ENCODE measurements at regions not wholly inside any gene's neighbourhood (a gene's known extent, or its start where the extent isn't known, plus 50 kb on each side); places are given as distances from the start of the nearest gene placed in this dataset.

DNA sequence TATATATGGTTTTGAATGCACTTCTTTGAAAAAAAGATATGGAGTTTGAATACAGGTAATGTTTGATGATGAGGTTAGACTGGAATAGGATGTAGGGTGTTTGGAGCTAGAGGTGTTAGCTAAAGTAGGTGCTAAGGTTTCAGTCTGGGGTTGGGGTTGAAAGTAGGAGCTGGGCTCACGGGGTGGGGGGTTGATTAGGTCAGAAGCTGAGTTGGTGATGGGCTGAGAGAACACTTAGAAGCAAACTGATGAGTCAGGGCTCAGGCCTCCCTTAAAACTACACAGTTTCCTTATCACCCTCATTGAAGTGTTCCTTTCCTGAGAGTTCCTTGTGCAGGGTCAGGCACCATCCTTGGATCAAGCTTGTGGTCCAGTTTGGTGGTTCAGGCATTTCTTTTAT lies 308.8 kb upstream of the ADAMTS16 start:
- DNase-seq (ENCODE audit: low spot score): no peak

DNA sequence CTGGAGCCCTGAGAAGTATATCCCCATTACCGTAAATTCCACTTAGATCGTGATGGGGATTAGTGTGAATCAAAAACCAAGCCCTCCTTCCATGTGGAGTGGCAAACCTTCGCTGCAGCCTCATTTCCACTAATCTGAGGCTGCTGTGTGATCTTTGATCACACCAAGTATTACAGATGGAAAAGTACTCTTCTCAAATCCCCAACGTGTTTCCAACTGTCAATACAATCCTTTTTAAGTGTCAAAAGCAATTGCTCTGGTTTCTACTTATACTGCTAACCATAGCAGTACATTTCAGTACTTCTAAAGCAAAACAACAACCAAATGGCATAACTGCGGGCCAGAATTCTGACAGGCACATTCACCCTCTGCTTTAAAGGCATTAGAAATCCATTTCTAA lies 307.7 kb upstream of the ADAMTS16 start:
- no peak for DNase-seq (ENCODE audit: low spot score)

DNA sequence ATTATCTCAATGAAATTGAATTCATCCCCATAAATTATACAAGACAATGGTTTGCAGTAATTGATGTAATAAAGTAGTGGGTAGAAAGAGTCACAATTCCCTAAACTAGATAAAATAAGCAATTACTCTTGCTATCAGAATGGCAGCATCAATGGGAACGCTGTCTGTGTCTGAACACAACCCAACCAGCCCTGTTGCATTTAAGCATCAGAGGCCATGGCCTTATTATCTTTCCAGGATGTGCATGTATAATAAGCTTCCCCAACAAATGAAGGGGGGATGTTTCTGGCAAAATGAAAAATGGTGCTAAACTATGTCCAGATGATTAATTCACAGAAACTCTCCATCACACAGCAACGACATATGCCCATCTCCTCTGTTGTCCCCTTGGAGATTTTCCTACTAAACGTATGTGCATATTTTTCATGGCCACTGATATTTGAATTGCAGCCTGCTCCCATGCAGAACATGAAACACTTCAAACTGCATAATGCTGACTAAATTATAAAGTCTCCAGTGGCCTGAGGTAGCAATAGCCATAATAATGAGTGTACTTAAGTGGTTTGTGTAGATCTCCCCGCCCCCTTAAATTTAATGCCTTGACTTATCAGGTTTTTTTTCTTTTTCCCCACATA lies 306.9 kb upstream of the ADAMTS16 start:
- DNase-seq (ENCODE audit: low spot score): no peak

DNA sequence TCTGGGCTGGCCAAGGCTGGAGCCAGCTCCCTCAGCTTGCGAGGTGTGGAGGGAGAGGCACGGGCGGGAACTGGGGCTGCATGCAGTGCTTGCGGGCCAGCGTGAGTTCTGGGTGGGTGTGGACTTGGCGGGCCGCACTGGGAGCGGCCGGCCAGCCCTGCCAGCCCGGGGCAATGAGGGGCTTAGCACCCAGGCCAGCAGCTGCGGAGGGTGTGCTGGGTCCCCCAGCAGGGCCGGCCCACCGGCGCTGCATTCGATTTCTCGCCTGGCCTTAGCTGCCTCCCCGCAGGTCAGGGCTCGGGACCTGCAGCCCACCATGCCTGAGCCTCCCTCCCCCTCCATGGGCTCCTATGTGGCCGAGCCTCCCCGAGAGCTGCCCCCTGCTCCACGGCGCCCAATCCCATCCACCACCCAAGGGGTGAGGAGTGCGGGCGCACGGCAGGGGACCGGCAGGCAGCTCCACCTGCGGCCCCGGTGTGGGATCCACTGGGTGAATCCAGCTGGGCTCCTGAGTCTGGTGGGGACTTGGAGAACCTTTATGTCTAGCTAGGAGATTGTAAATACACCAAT lies 302.6 kb upstream of the ADAMTS16 start:
- no peak for DNase-seq (ENCODE audit: low spot score)

DNA sequence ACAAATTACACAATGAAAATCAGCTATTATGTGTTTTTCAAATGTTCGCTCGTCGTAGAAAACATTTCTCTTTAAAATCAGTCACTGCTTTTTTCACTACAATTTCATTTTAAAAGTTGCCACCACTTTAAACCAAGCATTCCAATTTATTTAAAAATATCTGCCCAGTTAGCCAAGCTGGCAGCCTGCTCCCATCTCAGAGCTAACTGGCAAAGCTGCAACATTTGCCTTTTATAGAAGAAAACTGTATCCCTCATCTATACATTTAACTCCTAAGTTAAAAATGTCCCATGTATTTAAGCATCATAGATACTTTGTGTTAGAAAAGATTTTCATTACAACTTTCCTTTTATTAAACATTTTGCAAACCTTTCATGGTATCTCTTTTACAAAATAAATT lies 294.9 kb upstream of the ADAMTS16 start:
- DNase-seq (ENCODE audit: low spot score): no peak

DNA sequence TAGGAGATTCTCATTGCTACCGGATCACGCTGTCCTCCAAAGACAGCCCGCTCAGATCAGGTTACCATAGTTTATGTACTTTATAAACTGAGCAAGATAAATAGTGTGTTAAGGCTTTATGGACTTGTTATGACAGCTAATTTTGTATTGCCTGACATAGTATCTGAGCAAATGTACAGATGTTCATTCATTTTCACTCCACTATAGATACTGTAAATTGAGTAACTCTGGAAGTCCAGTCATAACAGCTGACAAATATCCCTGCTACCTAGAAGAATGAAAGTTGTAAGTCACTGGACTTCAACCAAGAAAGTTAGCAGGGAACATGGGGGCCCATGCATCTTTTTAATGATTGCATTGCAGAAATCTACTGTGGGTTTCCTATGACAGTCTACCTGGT lies 292.4 kb upstream of the ADAMTS16 start:
- DNase-seq (ENCODE audit: low spot score): no peak

DNA sequence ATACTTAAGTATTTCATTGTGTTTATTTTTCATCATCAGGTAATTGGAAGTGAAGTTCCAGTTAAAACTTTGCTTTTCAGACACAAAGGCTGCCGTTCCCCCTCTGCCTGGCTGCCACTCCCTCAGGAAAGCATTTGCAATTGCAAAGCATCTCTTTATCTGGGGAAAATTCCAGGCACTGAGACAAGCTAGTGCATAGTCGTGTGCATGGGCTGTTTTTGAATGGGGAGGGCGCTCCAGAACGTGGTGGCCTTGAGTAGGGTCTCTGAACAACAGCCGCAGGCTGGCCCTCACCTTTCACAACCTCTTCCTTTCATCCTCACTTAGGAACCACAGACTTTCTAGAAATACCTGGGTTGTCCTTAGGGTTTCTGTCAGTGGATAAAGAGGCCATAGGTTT lies 285.1 kb upstream of the ADAMTS16 start:
- no peak for DNase-seq (ENCODE audit: low spot score)

DNA sequence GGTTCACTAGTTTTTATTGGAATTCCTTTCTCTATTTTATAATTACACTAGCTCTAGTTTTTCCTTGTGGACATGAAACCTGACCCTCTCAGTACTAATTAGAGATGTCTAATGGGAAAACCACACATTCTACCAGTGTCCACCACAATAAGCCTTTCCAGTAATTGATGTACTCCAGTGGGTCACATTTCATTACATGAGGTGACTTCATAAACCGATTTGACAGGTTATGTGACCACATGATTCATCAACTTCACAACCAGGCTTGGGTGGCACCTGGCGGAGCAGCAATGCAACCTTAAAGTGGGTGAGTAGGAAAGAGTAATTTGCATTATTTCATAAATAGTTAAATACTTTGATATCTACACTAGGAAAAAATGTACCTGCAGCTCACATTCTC lies 284.2 kb upstream of the ADAMTS16 start:
- DNase-seq (ENCODE audit: low spot score): no peak

DNA sequence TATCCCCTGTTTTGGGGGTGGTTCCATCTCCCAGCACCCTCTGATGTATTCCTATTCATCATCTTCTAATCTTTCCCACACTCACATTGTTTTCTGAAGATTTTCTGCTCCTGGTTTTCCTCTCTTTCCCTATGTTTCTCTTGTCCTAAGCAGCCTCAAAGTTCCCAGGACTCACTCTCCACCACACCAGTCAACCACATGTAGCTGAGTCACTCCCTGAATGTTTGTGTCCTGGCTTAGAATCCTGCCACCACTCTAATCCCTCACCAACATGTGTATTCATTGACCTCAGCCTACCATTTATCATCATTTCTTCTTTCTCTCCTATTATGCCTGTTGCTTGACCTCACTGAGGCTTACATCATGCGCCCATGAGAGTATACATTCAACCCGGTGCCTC lies 282.4 kb upstream of the ADAMTS16 start:
- no peak for DNase-seq (ENCODE audit: low spot score)

DNA sequence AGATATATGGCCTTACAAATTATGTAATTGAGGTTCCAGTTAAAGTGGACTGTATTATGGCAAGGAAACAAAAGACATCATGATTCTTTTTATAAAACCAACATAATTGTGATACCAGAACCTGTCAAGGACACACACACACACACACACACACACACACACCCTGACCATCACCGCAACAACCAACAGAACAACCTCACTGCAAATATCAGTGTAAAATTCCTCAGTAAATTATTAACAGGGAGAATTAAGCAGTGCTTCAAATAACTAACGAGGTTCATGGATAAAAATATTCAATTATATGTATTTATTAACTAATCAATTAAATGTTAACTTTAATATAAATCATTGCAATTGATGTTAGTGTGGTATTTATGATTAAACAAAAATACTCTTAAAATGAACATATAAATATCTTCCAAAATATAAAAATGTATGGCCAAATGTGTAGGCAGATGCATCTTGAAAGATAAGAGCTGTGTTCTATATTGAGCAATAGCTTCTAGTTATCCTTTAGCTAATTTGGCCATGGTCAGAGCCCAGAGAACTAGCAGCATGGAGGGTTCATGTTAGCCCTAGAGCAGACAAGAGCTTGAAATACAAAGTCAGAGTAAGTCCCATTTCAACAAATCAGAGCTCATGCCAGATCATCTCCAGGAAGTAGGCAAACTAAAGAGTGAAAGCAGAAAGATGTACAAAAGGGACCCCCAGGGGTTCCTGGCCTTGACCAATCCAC lies 280.5 kb upstream of the ADAMTS16 start:
- DNase-seq (ENCODE audit: low spot score): no peak

DNA sequence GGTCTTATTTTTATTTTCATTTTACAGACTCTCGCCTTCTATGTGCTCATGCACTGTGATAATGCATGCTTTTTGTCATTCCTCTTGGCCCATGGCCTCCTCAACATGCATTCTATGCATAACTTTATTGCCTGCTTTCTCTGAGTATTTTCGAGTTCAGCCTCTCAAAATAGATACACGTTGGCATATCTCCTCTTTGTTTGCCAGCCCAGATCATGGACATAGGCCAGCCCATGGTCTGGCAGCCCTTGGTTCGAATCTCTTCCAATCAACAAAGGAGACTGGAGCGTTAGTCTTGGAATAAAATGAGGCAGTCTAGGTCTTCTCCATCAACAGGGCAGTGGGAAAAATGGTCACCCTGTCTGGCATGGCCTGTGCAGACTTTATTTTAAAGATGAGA lies 279.5 kb upstream of the ADAMTS16 start:
- DNase-seq (ENCODE audit: low spot score): no peak

DNA sequence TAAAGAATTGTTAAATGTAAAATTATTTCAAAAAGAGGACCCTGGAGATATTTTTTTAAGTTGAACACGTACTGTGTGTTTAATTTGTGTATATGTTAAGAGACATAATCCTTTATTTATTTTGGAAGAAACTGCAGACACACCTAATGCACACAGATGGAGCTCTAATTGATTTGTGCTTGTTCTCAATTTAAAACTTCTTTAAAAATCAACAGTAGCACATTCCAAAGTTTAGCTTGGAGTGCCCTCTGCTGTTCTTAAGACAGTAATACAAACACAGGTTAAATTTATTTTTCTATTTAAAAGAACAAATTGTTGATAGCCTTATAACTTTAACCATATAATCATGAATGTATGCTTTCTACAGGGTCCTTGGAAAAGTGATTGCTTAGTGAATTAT lies 277.6 kb upstream of the ADAMTS16 start:
- peak; percentile 25 for DNase-seq (ENCODE audit: low spot score)

DNA sequence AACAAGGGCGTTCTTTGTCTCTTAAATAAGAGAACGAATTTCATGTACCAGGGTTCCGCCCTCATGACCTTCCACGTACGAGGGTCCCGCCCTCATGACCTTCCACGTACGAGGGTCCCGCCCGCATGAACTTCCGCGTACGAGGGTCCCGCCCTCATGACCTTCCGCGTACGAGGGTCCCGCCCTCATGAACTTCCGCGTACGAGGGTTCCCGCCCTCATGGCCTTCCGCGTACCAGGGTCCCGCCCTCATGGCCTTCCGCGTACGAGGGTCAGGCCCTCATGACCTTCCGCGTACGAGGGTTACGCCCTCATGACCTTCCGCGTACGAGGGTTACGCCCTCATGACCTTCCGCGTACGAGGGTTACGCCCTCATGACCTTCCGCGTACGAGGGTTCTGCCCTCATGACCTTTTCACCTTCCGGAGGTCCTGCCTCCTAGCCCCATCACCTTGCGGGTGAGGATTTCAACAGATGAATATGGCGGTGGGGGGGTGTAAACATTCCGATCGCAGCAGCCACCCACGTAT lies 273.9 kb upstream of the ADAMTS16 start:
- no peak for DNase-seq (ENCODE audit: low spot score)

DNA sequence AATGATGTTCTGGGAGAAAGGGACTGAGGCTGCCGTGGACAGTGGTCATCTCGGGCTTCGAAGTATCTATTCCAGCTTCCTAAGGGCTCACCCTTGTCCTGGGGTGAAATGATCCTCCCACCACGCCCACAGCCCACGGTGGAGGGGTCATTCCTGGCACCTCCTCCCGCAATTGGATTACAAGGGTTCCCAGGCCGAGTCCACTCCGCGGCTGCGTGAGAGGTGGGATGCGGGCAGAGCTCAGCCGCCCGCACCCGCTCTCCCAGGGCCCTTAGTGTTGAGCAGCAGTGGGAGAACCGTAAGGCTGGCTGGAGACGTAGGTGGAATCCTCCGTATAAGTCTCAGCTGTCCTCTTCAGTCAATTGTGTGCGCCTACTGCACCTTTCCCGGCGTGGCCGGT lies 273.3 kb upstream of the ADAMTS16 start:
- no peak for DNase-seq (ENCODE audit: low spot score)

DNA sequence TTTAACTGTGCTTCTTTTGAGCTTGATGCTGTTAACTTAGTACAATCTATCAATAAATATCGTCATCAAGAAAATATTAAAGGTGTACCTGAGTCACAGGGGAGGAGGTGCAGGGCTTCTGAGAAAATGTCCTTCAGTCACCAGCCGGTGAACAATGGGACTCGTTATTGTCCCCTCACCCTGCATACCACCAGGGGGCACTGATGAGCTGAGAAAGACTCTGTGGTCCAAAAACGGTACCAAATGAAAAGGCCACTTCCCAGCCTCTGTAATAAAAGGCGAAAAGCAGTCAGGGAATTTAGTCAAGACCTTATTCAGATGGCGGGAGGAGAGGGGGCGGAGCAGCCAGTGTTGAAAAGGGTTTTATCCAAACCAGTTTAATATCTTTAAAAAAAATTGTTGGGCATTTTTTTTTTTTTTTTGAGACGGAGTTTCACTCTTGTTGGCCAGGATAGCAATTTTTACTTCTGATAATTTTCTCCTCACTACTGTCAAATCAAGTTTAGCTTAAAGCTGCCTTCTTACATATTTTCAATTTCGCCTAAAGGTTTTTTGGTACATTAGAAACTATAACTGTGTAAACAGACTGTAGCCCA lies 271.9 kb upstream of the ADAMTS16 start:
- DNase-seq (ENCODE audit: low spot score): peak; percentile 72

DNA sequence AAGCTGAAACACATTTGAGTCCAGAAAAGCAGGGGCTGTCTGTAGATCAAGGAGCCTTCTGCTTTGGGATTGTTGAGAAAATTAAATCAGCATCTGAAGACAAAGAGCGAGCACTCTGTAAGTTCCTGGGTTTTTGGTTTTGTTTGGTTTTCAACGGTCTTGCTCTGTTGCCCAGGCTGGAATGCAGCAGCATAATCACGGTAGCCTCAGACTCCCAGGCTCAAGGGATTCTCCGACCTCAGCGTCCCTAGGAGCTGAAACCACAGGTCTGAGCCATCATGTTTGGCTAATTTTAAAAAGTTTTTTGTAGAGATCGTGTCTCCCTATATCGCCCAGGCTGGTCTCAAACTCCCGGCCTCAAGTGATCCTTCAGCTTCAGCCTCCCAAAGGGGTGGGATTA lies 266.5 kb upstream of the ADAMTS16 start:
- no peak for DNase-seq (ENCODE audit: low spot score)

DNA sequence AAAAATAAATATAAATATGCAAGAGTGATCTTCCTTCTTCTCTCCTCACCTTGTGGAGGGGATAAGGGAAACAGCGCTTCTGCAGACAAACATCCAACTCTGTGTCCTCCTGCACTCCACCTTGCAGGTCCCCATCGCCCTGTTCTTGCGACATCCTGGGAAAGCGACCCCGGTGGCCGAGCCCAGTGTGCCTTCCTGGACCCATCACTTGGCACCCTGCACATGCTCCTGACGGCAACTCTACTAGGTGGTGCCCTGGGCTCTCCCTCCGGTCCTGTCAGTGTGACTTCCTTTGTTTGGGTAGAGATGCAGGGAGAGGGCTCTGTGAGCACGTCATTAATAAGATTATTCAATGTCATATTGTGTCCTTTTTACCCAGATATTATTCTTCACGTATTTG lies 266.0 kb upstream of the ADAMTS16 start:
- DNase-seq (ENCODE audit: low spot score): no peak

DNA sequence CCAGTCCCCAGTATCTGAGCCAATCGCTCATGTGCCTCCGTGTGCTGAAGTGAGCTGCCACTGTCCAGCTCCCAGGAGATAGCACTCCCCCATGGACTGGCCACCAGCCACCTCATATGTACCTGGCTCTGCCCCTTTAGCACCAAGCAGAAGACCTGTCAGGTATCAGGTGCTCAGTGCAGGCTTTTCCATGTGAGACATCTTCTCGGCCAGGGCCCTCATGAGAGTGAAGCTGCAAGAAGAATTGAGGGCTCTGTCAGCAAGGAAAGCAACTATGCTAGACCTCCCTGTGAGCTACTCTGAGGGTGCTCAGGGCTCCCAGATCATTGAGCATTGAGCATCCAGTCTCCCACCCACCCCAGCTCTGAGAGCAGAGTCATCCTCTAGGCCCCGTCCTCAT lies 264.2 kb upstream of the ADAMTS16 start:
- DNase-seq (ENCODE audit: low spot score): no peak

DNA sequence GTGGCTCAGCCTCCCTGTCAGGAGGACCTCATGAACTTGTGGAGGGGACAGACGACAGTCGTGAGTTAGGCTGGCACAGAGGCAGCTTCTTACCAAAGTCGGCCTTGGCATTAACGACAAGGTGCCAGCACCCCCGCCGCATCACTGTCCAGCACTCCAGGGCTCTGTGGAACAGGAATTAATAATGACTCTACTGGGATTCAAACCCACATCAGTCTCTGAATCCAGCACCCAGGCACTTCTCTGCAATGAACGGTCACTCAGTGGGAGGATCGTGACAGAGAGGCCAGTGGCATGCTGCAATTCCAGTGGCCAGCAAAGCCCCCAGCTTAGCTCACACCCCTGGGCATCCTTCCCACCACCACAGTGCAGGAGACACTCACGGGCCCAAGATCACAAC lies 263.3 kb upstream of the ADAMTS16 start:
- DNase-seq (ENCODE audit: low spot score): no peak

DNA sequence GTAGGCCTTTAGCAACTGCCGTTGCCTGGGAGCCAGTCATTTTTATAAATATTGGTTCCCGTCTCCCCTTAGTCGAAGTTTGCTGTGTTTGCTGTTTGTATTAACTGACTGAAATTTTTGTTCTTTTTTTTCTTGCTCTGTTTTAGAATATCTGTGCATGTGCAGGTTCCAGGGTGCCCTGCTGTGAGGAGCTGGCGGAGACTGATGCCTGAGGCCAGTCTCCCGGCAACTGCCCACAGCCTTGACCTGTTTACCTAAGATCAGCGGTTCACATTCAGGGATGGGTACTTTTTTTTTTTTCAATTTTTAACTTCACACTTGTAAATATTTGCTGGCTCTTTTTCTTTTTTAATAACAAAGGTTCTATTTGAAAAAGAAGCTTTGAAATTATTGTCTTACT lies 262.6 kb upstream of the ADAMTS16 start:
- DNase-seq (ENCODE audit: low spot score): no peak

DNA sequence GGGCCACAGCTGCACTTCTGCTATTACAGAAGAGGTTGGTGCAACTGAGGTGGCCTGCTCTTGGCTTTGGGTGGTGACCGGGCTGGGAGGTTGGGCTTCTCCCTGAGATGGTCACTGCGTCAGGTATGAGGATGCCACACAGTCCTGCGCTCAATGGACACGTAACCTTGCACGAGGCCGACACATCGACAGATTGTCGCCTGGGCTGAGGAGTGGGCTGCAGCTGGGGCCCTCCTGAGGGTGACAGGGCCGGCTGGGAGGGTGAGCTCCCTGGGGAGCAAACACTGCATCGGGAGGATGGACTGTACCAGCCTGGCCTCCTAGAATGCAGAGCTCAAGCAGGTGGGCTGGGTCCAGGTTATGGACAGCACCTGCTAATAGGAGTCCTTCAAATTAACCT lies 261.1 kb upstream of the ADAMTS16 start:
- DNase-seq (ENCODE audit: low spot score): no peak

DNA sequence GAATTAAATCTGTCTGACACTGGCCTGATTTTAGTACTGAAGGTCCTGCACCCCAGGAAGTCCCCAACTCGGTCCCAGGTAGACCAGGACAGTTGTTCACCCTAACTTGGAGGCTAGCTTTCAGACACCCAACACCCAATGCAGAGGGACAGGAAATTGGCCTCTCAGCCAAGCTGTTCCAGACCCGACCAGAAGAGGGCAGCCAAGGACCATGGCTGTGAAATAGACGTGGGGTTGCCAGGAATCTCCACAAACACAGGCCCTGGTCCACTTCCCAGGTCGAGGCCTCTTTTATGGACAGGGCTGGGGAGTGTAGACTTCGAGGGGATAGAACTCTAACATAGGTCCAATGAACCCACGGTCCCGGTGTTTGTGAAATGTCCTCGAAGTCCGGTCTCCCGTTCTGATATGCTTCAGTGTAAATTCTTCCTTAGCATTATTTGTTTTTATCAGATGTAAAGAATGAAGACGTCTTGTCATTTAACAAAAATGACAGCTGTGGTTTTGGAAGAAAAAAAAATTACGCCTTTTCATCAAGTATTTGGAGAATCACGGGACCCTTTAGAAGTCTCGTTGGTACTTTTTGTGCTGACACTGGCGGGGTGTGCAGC lies 260.3 kb upstream of the ADAMTS16 start:
- peak; percentile 56 for DNase-seq (ENCODE audit: low spot score)

DNA sequence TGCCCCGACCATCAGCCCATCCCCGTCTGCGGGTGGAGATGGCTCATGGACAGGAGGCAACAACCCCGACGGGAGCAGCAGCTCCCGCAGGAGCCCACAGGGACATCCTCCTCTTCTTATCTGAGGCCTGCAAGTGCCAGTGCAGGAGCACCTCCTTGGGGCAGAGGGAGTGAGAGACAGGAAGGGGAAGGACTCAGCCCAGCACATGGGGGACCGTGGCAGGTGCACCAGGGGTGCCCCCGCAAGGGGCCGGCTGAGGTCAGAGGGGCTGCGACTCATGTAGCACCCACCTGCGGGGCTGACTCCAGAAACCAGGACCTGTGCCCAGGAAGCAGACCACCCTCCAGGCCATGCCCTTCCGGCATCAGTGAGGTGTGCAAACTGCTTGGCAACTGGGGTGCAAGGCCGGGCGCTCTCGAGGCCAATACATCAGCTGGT lies 259.8 kb upstream of the ADAMTS16 start:
- no peak for DNase-seq (ENCODE audit: low spot score)

All from HuH-7.5 (cell line).